ENCODE measurements at regions not wholly inside any gene's neighbourhood (a gene's known extent, or its start where the extent isn't known, plus 50 kb on each side); places are given as distances from the start of the nearest gene placed in this dataset.

DNA sequence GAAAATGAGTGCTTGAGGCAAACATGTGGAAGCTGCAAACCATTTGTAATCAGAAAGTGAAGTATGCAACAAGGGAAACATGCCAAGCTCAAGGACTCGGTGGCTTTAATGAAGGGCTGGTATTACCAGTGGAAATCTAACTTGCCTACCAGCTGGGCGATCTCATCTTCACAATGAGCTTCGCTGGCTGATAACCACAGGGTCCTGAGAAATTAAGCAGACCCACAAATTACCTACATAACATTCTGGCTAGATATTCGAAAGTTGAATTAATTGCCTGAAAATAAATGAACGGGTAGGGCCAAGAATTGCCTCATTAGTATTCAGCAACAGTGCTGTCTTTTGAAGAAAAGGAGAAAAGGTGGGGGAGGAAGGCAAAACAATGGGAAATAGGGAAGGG, 439.4 kb downstream of the PDZRN4 start:
- no CpG with 5 or more reads among the region's 5 CpGs for WGBS (ENCODE audit: insufficient coverage, insufficient read length)
- no peaks in the 10 kb centered on the region for H3K9me3 ChIP-seq (ENCODE audit: control insufficient read depth, insufficient read depth, low read length)
- no peak for DNase-seq (ENCODE audit: low read depth, low spot score)
- H3K4me3 ChIP-seq (ENCODE audit: low read length), result no peak overlapping the region
- H3K27ac ChIP-seq (ENCODE audit: low read length), result no peak overlapping the region
- no peaks in the 10 kb centered on the region for H3K27me3 ChIP-seq (ENCODE audit: control insufficient read depth, insufficient read depth, low read length)
- H3K36me3 ChIP-seq (ENCODE audit: control insufficient read depth, insufficient read depth, low read length), result no peaks in the 10 kb centered on the region
- no peaks in the 10 kb centered on the region for H3K4me1 ChIP-seq (ENCODE audit: control insufficient read depth, insufficient read depth, low read length)

DNA sequence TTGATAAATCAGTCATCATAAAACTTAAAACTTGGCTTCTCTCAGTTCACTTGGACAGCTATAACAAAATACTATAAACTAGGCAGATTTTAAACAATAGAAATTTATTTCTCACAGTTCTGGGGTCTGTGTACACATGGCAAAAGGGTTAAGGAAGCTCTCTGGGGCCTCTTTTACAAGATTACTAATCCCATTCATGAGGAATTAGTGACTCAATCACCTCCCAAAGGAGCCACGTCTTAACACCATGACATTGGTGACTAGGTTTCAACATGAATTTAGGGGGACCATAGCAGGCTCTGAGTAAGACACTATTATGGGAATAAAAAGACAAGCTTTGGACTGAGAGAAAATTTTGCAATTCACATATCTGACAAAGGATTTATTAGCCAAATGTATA, 436.5 kb downstream of the PDZRN4 start:
- H3K9me3 ChIP-seq (ENCODE audit: control insufficient read depth, insufficient read depth, low read length), result no peaks in the 10 kb centered on the region

More for the DNA sequence above, 436.5 kb downstream of the PDZRN4 start:
- no peaks in the 10 kb centered on the region for H3K36me3 ChIP-seq (ENCODE audit: control insufficient read depth, insufficient read depth, low read length)
- H3K4me3 ChIP-seq (ENCODE audit: low read length), result no peak overlapping the region
- no peaks in the 10 kb centered on the region for H3K4me1 ChIP-seq (ENCODE audit: control insufficient read depth, insufficient read depth, low read length)
- DNase-seq (ENCODE audit: low read depth, low spot score), result no peak
- WGBS (ENCODE audit: insufficient coverage, insufficient read length), result no CpG with 5 or more reads among the region's 1 CpG
- H3K27me3 ChIP-seq (ENCODE audit: control insufficient read depth, insufficient read depth, low read length), result no peaks in the 10 kb centered on the region
- H3K27ac ChIP-seq (ENCODE audit: low read length), result no peak overlapping the region
